ENCODE measurements at regions not wholly inside any gene's neighbourhood (a gene's known extent, or its start where the extent isn't known, plus 50 kb on each side); places are given as distances from the start of the nearest gene placed in this dataset.

DNA sequence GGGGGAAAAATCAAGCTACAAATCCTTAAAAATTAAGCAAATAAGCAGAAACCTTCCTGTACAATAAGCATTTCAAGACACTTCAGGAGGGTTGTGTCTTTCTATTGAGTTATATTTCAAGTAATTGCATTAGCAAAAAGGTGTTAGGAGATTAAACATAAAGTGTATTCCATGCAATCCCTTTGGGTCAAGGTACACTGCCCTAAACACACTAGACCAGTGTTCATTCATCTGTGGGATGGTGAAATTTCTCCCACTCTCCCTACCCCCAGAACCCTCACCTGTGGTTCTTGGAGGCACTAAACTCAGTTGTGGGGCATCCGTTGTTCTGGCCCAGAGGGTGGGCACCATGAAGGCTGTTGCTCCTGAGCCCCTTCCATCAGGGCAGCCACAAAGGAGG lies 205.1 kb upstream of the SGK1 start:
- Histone ChIP-seq H3K36me3 (no peaks in the 10 kb centered on the region), H3K27ac (peak overlapping the region; percentile 71), H3K4me3 (ENCODE audit: low read depth in 1 of 2, low read length in 1 of 2) (no peak overlapping the region), H3K27me3 (no peaks in the 10 kb centered on the region), H3K9me3 (no peaks in the 10 kb centered on the region), H3K4me1 (ENCODE audit: control insufficient read depth in 1 of 2, insufficient read depth in 1 of 2, low read depth in 1 of 2, low read length in 1 of 2) (peaks cover 25 to 36% of the 10 kb centered on the region in 2 experiments)
- TF ChIP-seq CTCF (IDR thresholded peaks at IDR 0.05): no peak

DNA sequence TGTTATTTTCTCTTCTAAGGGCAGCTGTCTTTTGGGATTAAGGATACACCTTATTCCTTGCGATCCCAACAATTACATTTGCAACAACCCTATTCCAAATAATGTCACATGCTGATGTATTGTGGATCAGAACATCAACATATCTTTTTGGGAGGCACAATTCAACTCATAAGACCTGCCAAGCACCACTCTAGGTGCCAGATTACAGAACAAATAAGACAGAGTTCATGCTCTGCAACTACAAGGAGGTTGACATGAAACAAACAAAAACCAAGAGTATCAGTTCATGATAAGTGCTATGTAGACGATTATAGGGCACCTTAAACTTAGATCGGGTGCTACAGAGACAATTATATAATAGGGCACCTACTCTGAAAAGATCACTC lies 203.2 kb upstream of the SGK1 start:
- Histone ChIP-seq H3K36me3 (no peaks in the 10 kb centered on the region), H3K4me3 (ENCODE audit: low read depth in 1 of 2, low read length in 1 of 2) (no peak overlapping the region), H3K27me3 (no peaks in the 10 kb centered on the region), H3K9me3 (no peaks in the 10 kb centered on the region), H3K4me1 (ENCODE audit: control insufficient read depth in 1 of 2, insufficient read depth in 1 of 2, low read depth in 1 of 2, low read length in 1 of 2) (peaks cover 37 to 48% of the 10 kb centered on the region in 2 experiments), H3K27ac (no peak overlapping the region)
- TF ChIP-seq CTCF (IDR thresholded peaks at IDR 0.05): no peak

DNA sequence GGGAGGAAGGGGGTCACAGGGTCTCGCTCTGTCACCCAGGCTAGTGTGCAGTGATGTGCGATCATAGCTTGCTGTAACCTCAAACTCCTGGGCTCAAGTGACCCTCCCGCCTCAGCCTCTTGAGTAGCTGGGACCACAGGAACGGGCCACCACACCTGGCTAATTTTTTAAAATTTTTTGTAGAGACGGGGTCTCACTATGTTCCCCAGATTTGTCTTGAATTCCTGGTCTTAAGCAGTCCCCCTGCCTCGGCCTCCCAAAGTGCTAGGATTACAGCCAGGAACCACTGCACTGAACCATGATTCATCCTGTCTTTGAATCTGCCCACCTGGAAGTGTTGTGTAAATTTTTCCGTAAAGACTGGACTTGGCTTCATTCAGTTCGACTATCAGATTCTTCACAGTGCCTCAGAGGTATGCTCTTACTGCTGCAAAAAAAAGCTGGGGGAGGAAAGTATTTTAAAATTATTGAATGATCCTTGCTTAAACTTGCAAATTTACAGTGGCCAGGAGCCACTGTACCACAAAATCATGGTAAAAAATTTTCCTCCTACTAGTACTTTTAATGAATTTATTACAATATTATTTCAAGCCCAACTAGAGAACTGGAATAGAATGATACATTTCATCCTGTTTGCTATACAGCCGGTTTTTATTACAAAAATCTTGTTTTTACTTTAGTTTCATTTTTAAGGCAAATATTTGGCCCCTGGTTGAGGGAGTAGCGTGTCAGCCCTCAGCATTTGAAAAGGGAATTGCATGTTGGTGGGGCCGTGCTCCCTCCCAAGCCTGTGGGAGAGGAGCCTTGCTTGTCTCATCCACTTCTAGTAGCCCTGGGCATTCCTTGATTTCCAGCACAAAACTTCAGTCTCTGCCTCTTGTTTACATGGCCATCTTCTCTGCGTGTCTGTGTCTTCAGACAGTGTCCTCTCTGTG lies 202.5 kb upstream of the SGK1 start:
- Histone ChIP-seq H3K4me3 (ENCODE audit: low read depth in 1 of 2, low read length in 1 of 2) (no peak overlapping the region), H3K4me1 (ENCODE audit: control insufficient read depth in 1 of 2, insufficient read depth in 1 of 2, low read depth in 1 of 2, low read length in 1 of 2) (peaks cover 37 to 48% of the 10 kb centered on the region in 2 experiments), H3K27ac (no peak overlapping the region), H3K9me3 (no peaks in the 10 kb centered on the region), H3K36me3 (no peaks in the 10 kb centered on the region), H3K27me3 (no peaks in the 10 kb centered on the region)
- TF ChIP-seq CTCF (IDR thresholded peaks at IDR 0.05): no peak

- no peaks in the 10 kb centered on the region for H3K27me3 ChIP-seq
- peak overlapping the region in 1 of 2 experiments; percentile 12 for H3K4me3 ChIP-seq (ENCODE audit: low read depth in 1 of 2, low read length in 1 of 2)
- no peak for TF ChIP-seq CTCF (IDR thresholded peaks at IDR 0.05)
- H3K27ac ChIP-seq: peak overlapping the region; percentile 70
- H3K36me3 ChIP-seq: no peaks in the 10 kb centered on the region
- H3K9me3 ChIP-seq: no peaks in the 10 kb centered on the region
- peaks cover 34 to 45% of the 10 kb centered on the region in 2 experiments for H3K4me1 ChIP-seq (ENCODE audit: control insufficient read depth in 1 of 2, insufficient read depth in 1 of 2, low read depth in 1 of 2, low read length in 1 of 2)
Measured at GRCh38 chr6:134519465-134519864, 201.6 kb upstream of the SGK1 start.

DNA sequence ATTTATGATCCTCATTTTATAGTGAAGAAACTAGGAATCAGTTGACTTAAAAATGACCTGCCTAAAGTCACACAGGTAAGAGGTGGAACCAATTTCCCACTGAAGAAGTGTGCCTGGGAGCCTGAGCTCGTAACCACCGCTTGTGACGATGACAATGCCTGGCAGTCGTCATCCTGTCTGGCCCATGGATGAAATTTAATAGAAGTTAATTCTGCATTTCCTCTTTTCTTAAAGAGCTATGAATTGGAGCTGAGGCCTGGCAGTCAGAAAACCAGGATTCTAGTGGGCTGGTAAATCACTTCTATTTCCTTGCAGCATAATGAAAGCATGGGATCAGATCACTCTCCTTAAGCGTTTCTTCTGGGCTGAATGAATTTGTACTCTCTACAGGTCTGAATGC lies 200.0 kb upstream of the SGK1 start:
- Histone ChIP-seq H3K27me3 (no peaks in the 10 kb centered on the region), H3K4me1 (ENCODE audit: control insufficient read depth in 1 of 2, insufficient read depth in 1 of 2, low read depth in 1 of 2, low read length in 1 of 2) (peaks cover 25 to 35% of the 10 kb centered on the region in 2 experiments), H3K4me3 (ENCODE audit: low read depth in 1 of 2, low read length in 1 of 2) (no peak overlapping the region), H3K36me3 (no peaks in the 10 kb centered on the region), H3K9me3 (no peaks in the 10 kb centered on the region), H3K27ac (peak overlapping the region; percentile 10)
- TF ChIP-seq CTCF (IDR thresholded peaks at IDR 0.05): no peak
